Cardiac septum (tissue), 1 donor: ENCODE measurements at regions not wholly inside any gene's neighbourhood (a gene's known extent, or its start where the extent isn't known, plus 50 kb on each side); places are given as distances from the start of the nearest gene placed in this dataset.

Experiments
- DNase-seq: peaks from one replicate; pipeline ENCODE4 v3.0.0-alpha.2; 2020; ENCODE audit warnings: low spot score
- intact Hi-C: fragments of 100-400 bp; cut with DNase I; formaldehyde crosslinking; loops from one replicate; pipeline ENCODE4 v1.14.0; 2022
- donor health status: DM: no; HTN: no; CAD: no.

- intact Hi-C loops, result loop anchor here (2.0 kb wide), 1 partner anchor 25 kb away; no protein-coding TSS in a partner anchor
- no peak for DNase-seq
These were observed 375.1 kb upstream of the MMS22L start for GRCh38 chr6:97658090-97658489.

- no peak for DNase-seq
- intact Hi-C loops, result no loop called here
These were observed 380.2 kb upstream of the MMS22L start for GRCh38 chr6:97663252-97663651.

- no peak for DNase-seq
- intact Hi-C loops, result no loop called here
These were observed 382.4 kb upstream of the MMS22L start for GRCh38 chr6:97665446-97665845.

- DNase-seq, result no peak
- intact Hi-C loops, result no loop called here
These were observed 383.9 kb upstream of the MMS22L start for GRCh38 chr6:97666889-97667288.

GRCh38 chr6:97668716-97669115 lies 385.7 kb upstream of the MMS22L start:
- no peak for DNase-seq
- intact Hi-C loops, result no loop called here

GRCh38 chr6:97669191-97670031 lies 386.4 kb upstream of the MMS22L start:
- intact Hi-C loops, result no loop called here
- DNase-seq, result no peak

- DNase-seq, result no peak
- intact Hi-C loops, result no loop called here
These were observed 391.8 kb upstream of the MMS22L start for GRCh38 chr6:97674802-97675201.

GRCh38 chr6:97677626-97678025 lies 394.6 kb upstream of the MMS22L start:
- no peak for DNase-seq
- intact Hi-C loops, result no loop called here

GRCh38 chr6:97687916-97688315 lies 404.9 kb upstream of the MMS22L start:
- intact Hi-C loops, result no loop called here
- no peak for DNase-seq

- intact Hi-C loops, result no loop called here
- no peak for DNase-seq
These were observed 406.2 kb upstream of the MMS22L start for GRCh38 chr6:97689078-97689754.

GRCh38 chr6:97697456-97697855 lies 414.4 kb upstream of the MMS22L start:
- no peak for DNase-seq
- intact Hi-C loops, result no loop called here

GRCh38 chr6:97701801-97702200 lies 418.8 kb upstream of the MMS22L start:
- no peak for DNase-seq
- intact Hi-C loops, result no loop called here

- intact Hi-C loops, result no loop called here
These were observed 419.2 kb upstream of the MMS22L start for GRCh38 chr6:97702248-97702647.

GRCh38 chr6:97703661-97704060 lies 420.6 kb upstream of the MMS22L start:
- DNase-seq, result no peak
- intact Hi-C loops, result no loop called here

More at GRCh38 chr6:97702248-97702647, 419.2 kb upstream of the MMS22L start:
- no peak for DNase-seq

GRCh38 chr6:97705568-97705967 lies 422.6 kb upstream of the MMS22L start:
- DNase-seq, result no peak
- intact Hi-C loops, result no loop called here

- DNase-seq, result no peak
- intact Hi-C loops, result no loop called here
These were observed 429.7 kb upstream of the MMS22L start for GRCh38 chr6:97712751-97713150.

GRCh38 chr6:97714772-97715171 lies 431.8 kb upstream of the MMS22L start:
- intact Hi-C loops, result no loop called here
- DNase-seq, result no peak

GRCh38 chr6:97717086-97717485 lies 434.1 kb upstream of the MMS22L start:
- no peak for DNase-seq
- intact Hi-C loops, result no loop called here

- intact Hi-C loops, result no loop called here
- DNase-seq, result no peak
These were observed 443.4 kb upstream of the MMS22L start for GRCh38 chr6:97726378-97726777.

- intact Hi-C loops, result no loop called here
- DNase-seq, result no peak
These were observed 449.0 kb upstream of the MMS22L start for GRCh38 chr6:97732045-97732444.

- DNase-seq, result no peak
- intact Hi-C loops, result no loop called here
These were observed 474.6 kb upstream of the MMS22L start for GRCh38 chr6:97757575-97757974.
